ENCODE measurements at regions not wholly inside any gene's neighbourhood (a gene's known extent, or its start where the extent isn't known, plus 50 kb on each side); places are given as distances from the start of the nearest gene placed in this dataset.

DNA sequence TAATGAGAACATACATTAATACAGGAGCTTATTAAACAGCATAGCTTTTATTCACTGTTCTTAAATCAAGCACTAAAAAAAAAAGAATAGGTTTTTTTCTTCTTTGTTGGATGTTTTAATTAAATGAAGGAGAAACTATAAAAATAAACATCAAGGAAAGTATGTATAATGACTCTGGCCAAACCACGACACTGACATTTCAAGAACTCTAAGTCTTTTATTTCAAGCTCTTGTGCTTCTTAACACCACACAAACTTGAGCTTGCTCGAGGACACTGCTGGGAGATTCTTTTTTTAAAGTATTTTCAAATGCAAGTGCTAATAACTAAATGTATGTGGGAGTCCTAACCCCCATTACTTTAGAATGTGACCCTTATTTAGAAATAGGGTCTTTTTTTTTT is 204.9 kb upstream of the PPARGC1A start:
- Histone ChIP-seq H2AFZ (ENCODE audit: low read length) (no peak overlapping the region), H4K8ac (ENCODE audit: extremely low read depth, insufficient read depth, low read length) (no peak overlapping the region), H3K36me3 (ENCODE audit: control insufficient read depth in 2 of 4, insufficient read depth in 4 of 4, low read length in 3 of 4) (no peaks in the 10 kb centered on the region), H3K4ac (replicated peaks; ENCODE audit: insufficient read length, low read depth, low read length) (no peak overlapping the region), H3K4me1 (replicated peaks in 1 of 4; ENCODE audit: control insufficient read depth in 3 of 4, insufficient read depth in 4 of 4, low read length in 3 of 4) (no peaks in the 10 kb centered on the region), H3K23me2 (ENCODE audit: low read depth, low read length) (no peaks in the 10 kb centered on the region), H4K5ac (ENCODE audit: insufficient read length, low read depth, low read length) (no peak overlapping the region), H2BK12ac (ENCODE audit: low read depth, low read length) (no peak overlapping the region), H2BK120ac (replicated peaks; ENCODE audit: low read depth, low read length) (no peak overlapping the region), H3K56ac (replicated peaks; ENCODE audit: insufficient read length, low read depth, low read length) (no peak overlapping the region), H3K79me2 (ENCODE audit: control insufficient read depth in 1 of 2, insufficient read depth in 2 of 2, low read length in 2 of 2) (no peaks in the 10 kb centered on the region), H3K9me3 (ENCODE audit: insufficient read depth in 2 of 2, low read depth in 1 of 2, low read length in 1 of 2) (no peaks in the 10 kb centered on the region), H2BK20ac (ENCODE audit: low read length) (no peak overlapping the region), H3K14ac (ENCODE audit: insufficient read length) (no peak overlapping the region), H3K27ac (ENCODE audit: low read depth, low read length) (no peak overlapping the region), H3K23ac (ENCODE audit: insufficient read length) (no peak overlapping the region), H3K27me3 (replicated peaks in 1 of 4; ENCODE audit: control insufficient read depth in 3 of 4, extremely low read depth in 1 of 4, insufficient read depth in 3 of 4, low read length in 3 of 4) (peaks cover 0 to 1% (median 0%) of the 10 kb centered on the region in 4 experiments; a peak in 1 of 7 replicates), H4K91ac (replicated peaks; ENCODE audit: insufficient read length, low read length) (no peak overlapping the region), H3K79me1 (ENCODE audit: low read depth, low read length) (no peaks in the 10 kb centered on the region), H3K4me3 (ENCODE audit: extremely low read depth in 1 of 4, insufficient read depth in 2 of 4, low read depth in 3 of 4, low read length in 4 of 4) (no peak overlapping the region), H3K18ac (ENCODE audit: extremely low read depth, low read length) (no peak overlapping the region), H2AK5ac (ENCODE audit: low read depth, low read length) (no peak overlapping the region), H3K9ac (replicated peaks in 1 of 4; ENCODE audit: extremely low read depth in 1 of 4, low read depth in 3 of 4, low read length in 3 of 4) (no peak overlapping the region), H2BK5ac (ENCODE audit: low read depth, low read length) (no peak overlapping the region), H3K4me2 (ENCODE audit: insufficient read depth in 1 of 2, low read depth in 2 of 2, low read length in 2 of 2) (no peak overlapping the region), H4K20me1 (replicated peaks in 1 of 2; ENCODE audit: control insufficient read depth in 1 of 2, insufficient read depth in 2 of 2, low read length in 2 of 2) (no peaks in the 10 kb centered on the region), H2BK15ac (ENCODE audit: low read length) (no peak overlapping the region)
- DNase-seq (ENCODE audit: low read depth in 1 of 2, low spot score in 2 of 2) (no peak), FAIRE-seq (no peak)
- POLR2A ChIA-PET (ENCODE audit: partially characterized antibody), result no interaction called here
- 95% methylated on average over 2 of the region's 2 CpGs; no CpG with 5 or more reads in 1 of the 2 experiments for WGBS, 2 experiments (ENCODE audit: extremely low coverage in 1 of 2, insufficient coverage in 1 of 2, insufficient read length in 1 of 2, insufficient replicate concordance in 2 of 2, low coverage in 1 of 2, low lambda C conversion rate in 2 of 2, missing lambda C conversion rate in 1 of 2)
- CTCF ChIA-PET (ENCODE audit: partially characterized antibody), result no interaction called here
- no peak for TF ChIP-seq ASH2L (IDR thresholded peaks at IDR 0.05; ENCODE audit: low read length)
- TF ChIP-seq, protein P1, sequence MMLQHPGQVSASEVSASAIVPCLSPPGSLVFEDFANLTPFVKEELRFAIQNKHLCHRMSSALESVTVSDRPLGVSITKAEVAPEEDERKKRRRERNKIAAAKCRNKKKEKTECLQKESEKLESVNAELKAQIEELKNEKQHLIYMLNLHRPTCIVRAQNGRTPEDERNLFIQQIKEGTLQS (IDR thresholded peaks at IDR 0.05; ENCODE audit: insufficient read depth, low read depth, low read length), result no peak
- no peak for TF ChIP-seq RAD21 (IDR thresholded peaks at IDR 0.05 in 1 of 2, conservative IDR thresholded peaks at IDR 0.05 in 1 of 2; ENCODE audit: low read depth in 2 of 2, low read length in 2 of 2)
- no peak for TF ChIP-seq SIX5 (IDR thresholded peaks at IDR 0.05; ENCODE audit: low read depth, low read length)
- TF ChIP-seq TBP (IDR thresholded peaks at IDR 0.05; ENCODE audit: low read depth, low read length), result no peak
- no peak for TF ChIP-seq EP300 (IDR thresholded peaks at IDR 0.05; ENCODE audit: borderline replicate concordance in 1 of 2, low read depth in 2 of 2, low read length in 2 of 2)
- TF ChIP-seq EGR1 (IDR thresholded peaks at IDR 0.05; ENCODE audit: borderline replicate concordance, low read depth, low read length), result no peak
- TF ChIP-seq SRF (IDR thresholded peaks at IDR 0.05; ENCODE audit: low read depth, low read length), result no peak
- TF ChIP-seq, protein P2, sequence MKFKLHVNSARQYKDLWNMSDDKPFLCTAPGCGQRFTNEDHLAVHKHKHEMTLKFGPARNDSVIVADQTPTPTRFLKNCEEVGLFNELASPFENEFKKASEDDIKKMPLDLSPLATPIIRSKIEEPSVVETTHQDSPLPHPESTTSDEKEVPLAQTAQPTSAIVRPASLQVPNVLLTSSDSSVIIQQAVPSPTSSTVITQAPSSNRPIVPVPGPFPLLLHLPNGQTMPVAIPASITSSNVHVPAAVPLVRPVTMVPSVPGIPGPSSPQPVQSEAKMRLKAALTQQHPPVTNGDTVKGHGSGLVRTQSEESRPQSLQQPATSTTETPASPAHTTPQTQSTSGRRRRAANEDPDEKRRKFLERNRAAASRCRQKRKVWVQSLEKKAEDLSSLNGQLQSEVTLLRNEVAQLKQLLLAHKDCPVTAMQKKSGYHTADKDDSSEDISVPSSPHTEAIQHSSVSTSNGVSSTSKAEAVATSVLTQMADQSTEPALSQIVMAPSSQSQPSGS (IDR thresholded peaks at IDR 0.05; ENCODE audit: low read length), result no peak
- TF ChIP-seq RXRA (IDR thresholded peaks at IDR 0.05; ENCODE audit: insufficient read depth, low read depth, low read length), result no peak
- no peak for TF ChIP-seq CEBPB (IDR thresholded peaks at IDR 0.05; ENCODE audit: low read depth, low read length)
- TF ChIP-seq, protein P3, sequence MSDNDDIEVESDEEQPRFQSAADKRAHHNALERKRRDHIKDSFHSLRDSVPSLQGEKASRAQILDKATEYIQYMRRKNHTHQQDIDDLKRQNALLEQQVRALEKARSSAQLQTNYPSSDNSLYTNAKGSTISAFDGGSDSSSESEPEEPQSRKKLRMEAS (IDR thresholded peaks at IDR 0.05), result no peak
- TF ChIP-seq BACH1 (IDR thresholded peaks at IDR 0.05; ENCODE audit: low read length), result no peak
